PC-9 (cell line): ENCODE measurements at regions not wholly inside any gene's neighbourhood (a gene's known extent, or its start where the extent isn't known, plus 50 kb on each side); places are given as distances from the start of the nearest gene placed in this dataset.

ENCODE experiments used
- BruUV-seq: library from RNA; stranded (reverse); fragments of 400-500 nt; replicated peaks from 2 replicates; lab custom pipeline; 2021; lab: Mats Ljungman, UMichigan
- CTCF ChIA-PET: fragments of 300-600 bp; sonication (Branson Sonifier 250); formaldehyde crosslinking; loops from one replicate; lab custom pipeline; 2022; ENCODE audit warnings: antibody characterized with exemption; lab: Charles Lee
- POLR2A ChIA-PET: fragments of 300-600 bp; sonication (Branson Sonifier 250); formaldehyde crosslinking; loops from one replicate; lab custom pipeline; 2022; ENCODE audit warnings: antibody characterized with exemption; ENCODE audit not compliant: unreplicated experiment; lab: Charles Lee
- DNase-seq, 2 experiments: peaks; one replicate each; pipeline versions ENCODE4 v3.0.0 to v3.0.0-alpha.2; 2015 to 2022; ENCODE audit warnings: mixed read lengths in 1 of 2
- H2AFZ ChIP-seq: fragments of 200-600 bp; sonication (generic); 2 replicates; pipeline ENCODE4 v1.8.1; 2017; ENCODE audit warnings: antibody characterized with exemption
- H3F3A ChIP-seq: fragments of 200-600 bp; sonication (generic); 2 replicates; pipeline ENCODE4 v1.8.1; 2017; ENCODE audit warnings: antibody characterized with exemption, mild to moderate bottlenecking, low read depth; ENCODE audit not compliant: insufficient read depth
- H3K27ac ChIP-seq: fragments of 200-600 bp; sonication (generic); 2 replicates; pipeline ENCODE4 v1.6.1; 2016; ENCODE audit warnings: mixed run types
- H3K27me3 ChIP-seq: fragments of 200-600 bp; sonication (generic); 2 replicates; pipeline ENCODE4 v1.6.1; 2016; ENCODE audit warnings: low read depth, mixed run types; ENCODE audit not compliant: insufficient read depth
- H3K36me3 ChIP-seq: fragments of 200-600 bp; sonication (generic); 2 replicates; pipeline ENCODE4 v1.6.1; 2016; ENCODE audit warnings: low read depth, mixed run types
- H3K4me1 ChIP-seq: fragments of 200-600 bp; sonication (generic); replicated peaks from 2 replicates; pipeline ENCODE4 v1.6.1; 2016; ENCODE audit warnings: mixed run types; ENCODE audit not compliant: insufficient read depth
- H3K4me2 ChIP-seq: fragments of 200-600 bp; sonication (generic); 2 replicates; pipeline ENCODE4 v1.6.1; 2017; ENCODE audit warnings: mixed run types
- H3K4me3 ChIP-seq: fragments of 200-600 bp; sonication (generic); 2 replicates; pipeline ENCODE4 v1.6.1; 2016; ENCODE audit warnings: mixed run types
- H3K79me2 ChIP-seq: fragments of 200-600 bp; sonication (generic); 2 replicates; pipeline ENCODE4 v1.6.1; 2017; ENCODE audit warnings: low read depth, mixed run types
- H3K9me2 ChIP-seq: fragments of 200-600 bp; sonication (generic); 2 replicates; pipeline ENCODE4 v1.8.1; 2017; ENCODE audit warnings: mild to moderate bottlenecking; ENCODE audit not compliant: insufficient read depth
- H3K9me3 ChIP-seq: fragments of 200-600 bp; sonication (generic); 2 replicates; pipeline ENCODE4 v1.8.1; 2016; ENCODE audit warnings: low read depth; ENCODE audit not compliant: insufficient read depth
- H4K20me1 ChIP-seq: fragments of 200-600 bp; sonication (generic); 2 replicates; pipeline ENCODE4 v1.8.1; 2017; ENCODE audit not compliant: insufficient read depth
- CTCF ChIP-seq: fragments of 200-600 bp; sonication (generic); conservative IDR thresholded peaks from 2 replicates; pipeline ENCODE4 v1.6.1; 2017; ENCODE audit warnings: mixed run types, antibody characterized with exemption, mild to moderate bottlenecking, moderate library complexity
- EZH2 ChIP-seq: fragments of 200-600 bp; sonication (generic); IDR thresholded peaks from 2 replicates; pipeline ENCODE4 v1.8.0; 2017; ENCODE audit warnings: antibody characterized with exemption, low read depth
- intact Hi-C: fragments of 100-400 bp; cut with micrococcal nuclease; formaldehyde crosslinking; loops from one replicate; pipeline ENCODE4 v1.10.0; 2022; ENCODE audit not compliant: unreplicated experiment

- no peak overlapping the region for H2AFZ ChIP-seq
- no peak for TF ChIP-seq EZH2
- TF ChIP-seq CTCF = no peak
- no peak overlapping the region for H3K27ac ChIP-seq
- no peaks in the 10 kb centered on the region for H3K9me2 ChIP-seq
- DNase-seq = no peak
- CTCF ChIA-PET = no interaction called here
- POLR2A ChIA-PET = no interaction called here
- intact Hi-C loops = no loop called here
- H3K36me3 ChIP-seq = no peaks in the 10 kb centered on the region
- H3K4me3 ChIP-seq = no peak overlapping the region
- no peaks in the 10 kb centered on the region for H3F3A ChIP-seq
- no TSS peak for BruUV-seq
- H3K4me1 ChIP-seq = no peaks in the 10 kb centered on the region
- no peak overlapping the region for H3K4me2 ChIP-seq
- H3K27me3 ChIP-seq = no peaks in the 10 kb centered on the region
- H3K79me2 ChIP-seq = no peaks in the 10 kb centered on the region
- H4K20me1 ChIP-seq = no peaks in the 10 kb centered on the region
- H3K9me3 ChIP-seq = no peaks in the 10 kb centered on the region
Observed at GRCh38 chr3:40891186-40891585, 308.1 kb upstream of the CTNNB1 start.

- no peaks in the 10 kb centered on the region for H3K27me3 ChIP-seq
- intact Hi-C loops = no loop called here
- ChIA-PET POLR2A (interaction anchor here (0.5 kb wide), 1 partner anchor 114 kb away, joined by 4 read pairs; no protein-coding TSS in a partner anchor), CTCF (interaction anchor here (0.5 kb wide), 1 partner anchor 77 kb away, joined by 3 read pairs; no protein-coding TSS in a partner anchor)
- H3K9me2 ChIP-seq = no peaks in the 10 kb centered on the region
- no peaks in the 10 kb centered on the region for H3K9me3 ChIP-seq
- no peaks in the 10 kb centered on the region for H3K79me2 ChIP-seq
- H3K4me2 ChIP-seq = no peak overlapping the region
- no TSS peak for BruUV-seq
- H3K4me3 ChIP-seq = no peak overlapping the region
- no peaks in the 10 kb centered on the region for H3F3A ChIP-seq
- TF ChIP-seq EZH2 = no peak
- no peak for TF ChIP-seq CTCF
- no peaks in the 10 kb centered on the region for H3K36me3 ChIP-seq
- no peaks in the 10 kb centered on the region for H3K4me1 ChIP-seq
- no peaks in the 10 kb centered on the region for H4K20me1 ChIP-seq
- no peak for DNase-seq
- no peak overlapping the region for H3K27ac ChIP-seq
- H2AFZ ChIP-seq = no peak overlapping the region
Observed at GRCh38 chr3:40895109-40895508, 304.2 kb upstream of the CTNNB1 start.

GRCh38 chr3:40899286-40899712 is 300.0 kb upstream of the CTNNB1 start:
- Histone ChIP-seq H3K4me1 (no peaks in the 10 kb centered on the region), H3K27ac (no peak overlapping the region), H3K9me3 (no peaks in the 10 kb centered on the region), H2AFZ (no peak overlapping the region), H3K36me3 (no peaks in the 10 kb centered on the region), H3K4me2 (no peak overlapping the region), H3F3A (no peaks in the 10 kb centered on the region), H3K4me3 (no peak overlapping the region), H3K79me2 (no peaks in the 10 kb centered on the region), H4K20me1 (no peaks in the 10 kb centered on the region), H3K27me3 (no peaks in the 10 kb centered on the region), H3K9me2 (no peaks in the 10 kb centered on the region)
- BruUV-seq = no TSS peak
- POLR2A ChIA-PET = no interaction called here
- TF ChIP-seq CTCF (no peak), EZH2 (no peak)
- intact Hi-C loops = no loop called here
- DNase-seq = no peak
- CTCF ChIA-PET = no interaction called here
